ENCODE measurements at regions not wholly inside any gene's neighbourhood (a gene's known extent, or its start where the extent isn't known, plus 50 kb on each side); places are given as distances from the start of the nearest gene placed in this dataset.

- ChIA-PET CTCF (no interaction called here), POLR2A (no interaction called here)
- no peak overlapping the region for H3K4me3 ChIP-seq (ENCODE audit: low read depth, low read length)
- DNase-seq (ENCODE audit: low read depth, low spot score), result no peak
- H3K27me3 ChIP-seq (ENCODE audit: control insufficient read depth, insufficient read depth, low read length), result no peaks in the 10 kb centered on the region
- H3K9me3 ChIP-seq (ENCODE audit: control insufficient read depth, insufficient read depth, low read length), result peaks cover 42% of the 10 kb centered on the region
- H3K27ac ChIP-seq (ENCODE audit: low read depth, low read length), result no peak overlapping the region
- TF ChIP-seq, protein P1, sequence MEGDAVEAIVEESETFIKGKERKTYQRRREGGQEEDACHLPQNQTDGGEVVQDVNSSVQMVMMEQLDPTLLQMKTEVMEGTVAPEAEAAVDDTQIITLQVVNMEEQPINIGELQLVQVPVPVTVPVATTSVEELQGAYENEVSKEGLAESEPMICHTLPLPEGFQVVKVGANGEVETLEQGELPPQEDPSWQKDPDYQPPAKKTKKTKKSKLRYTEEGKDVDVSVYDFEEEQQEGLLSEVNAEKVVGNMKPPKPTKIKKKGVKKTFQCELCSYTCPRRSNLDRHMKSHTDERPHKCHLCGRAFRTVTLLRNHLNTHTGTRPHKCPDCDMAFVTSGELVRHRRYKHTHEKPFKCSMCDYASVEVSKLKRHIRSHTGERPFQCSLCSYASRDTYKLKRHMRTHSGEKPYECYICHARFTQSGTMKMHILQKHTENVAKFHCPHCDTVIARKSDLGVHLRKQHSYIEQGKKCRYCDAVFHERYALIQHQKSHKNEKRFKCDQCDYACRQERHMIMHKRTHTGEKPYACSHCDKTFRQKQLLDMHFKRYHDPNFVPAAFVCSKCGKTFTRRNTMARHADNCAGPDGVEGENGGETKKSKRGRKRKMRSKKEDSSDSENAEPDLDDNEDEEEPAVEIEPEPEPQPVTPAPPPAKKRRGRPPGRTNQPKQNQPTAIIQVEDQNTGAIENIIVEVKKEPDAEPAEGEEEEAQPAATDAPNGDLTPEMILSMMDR (IDR thresholded peaks at IDR 0.05; ENCODE audit: low read depth, low read length), result no peak
Measured at GRCh38 chr12:73072214-73072613, 800.0 kb downstream of the TRHDE start.

GRCh38 chr12:73076760-73077159 is 804.6 kb downstream of the TRHDE start:
- TF ChIP-seq, protein P1 (IDR thresholded peaks at IDR 0.05; ENCODE audit: low read depth, low read length), result no peak
- no peak overlapping the region for H3K27ac ChIP-seq (ENCODE audit: low read depth, low read length)
- CTCF ChIA-PET, result no interaction called here
- DNase-seq (ENCODE audit: low read depth, low spot score), result no peak
- peaks cover 29% of the 10 kb centered on the region; the same call in 1 of the 2 replicates for H3K9me3 ChIP-seq (ENCODE audit: control insufficient read depth, insufficient read depth, low read length)
- H3K4me3 ChIP-seq (ENCODE audit: low read depth, low read length), result no peak overlapping the region
- POLR2A ChIA-PET, result no interaction called here
- H3K27me3 ChIP-seq (ENCODE audit: control insufficient read depth, insufficient read depth, low read length), result no peaks in the 10 kb centered on the region

DNA sequence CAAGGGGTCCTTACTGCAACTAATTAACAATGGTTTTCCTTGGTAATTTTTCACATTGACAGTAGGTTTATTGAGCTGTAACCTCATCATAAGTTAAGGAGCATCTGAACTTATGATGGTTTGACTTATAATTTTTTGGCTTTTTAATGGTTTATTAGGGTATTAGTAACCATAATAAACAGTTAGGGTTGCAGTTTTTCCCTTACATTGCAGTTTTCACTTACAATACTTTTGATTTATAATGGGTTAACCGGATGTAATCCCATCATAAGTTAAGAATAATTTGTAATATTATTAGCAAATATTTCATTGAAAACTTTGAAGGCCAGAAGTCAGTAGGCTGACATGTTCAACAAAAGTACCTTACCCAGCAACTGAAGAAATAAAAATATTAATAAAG is 811.6 kb downstream of the TRHDE start:
- TF ChIP-seq, protein P1 (IDR thresholded peaks at IDR 0.05; ENCODE audit: low read depth, low read length), result no peak
- H3K4me3 ChIP-seq (ENCODE audit: low read depth, low read length), result no peak overlapping the region
- no peak overlapping the region for H3K27ac ChIP-seq (ENCODE audit: low read depth, low read length)
- peaks cover 6% of the 10 kb centered on the region; the same call in 1 of the 2 replicates for H3K9me3 ChIP-seq (ENCODE audit: control insufficient read depth, insufficient read depth, low read length)
- H3K27me3 ChIP-seq (ENCODE audit: control insufficient read depth, insufficient read depth, low read length), result no peaks in the 10 kb centered on the region
- DNase-seq (ENCODE audit: low read depth, low spot score), result no peak
- ChIA-PET POLR2A (no interaction called here), CTCF (no interaction called here)

DNA sequence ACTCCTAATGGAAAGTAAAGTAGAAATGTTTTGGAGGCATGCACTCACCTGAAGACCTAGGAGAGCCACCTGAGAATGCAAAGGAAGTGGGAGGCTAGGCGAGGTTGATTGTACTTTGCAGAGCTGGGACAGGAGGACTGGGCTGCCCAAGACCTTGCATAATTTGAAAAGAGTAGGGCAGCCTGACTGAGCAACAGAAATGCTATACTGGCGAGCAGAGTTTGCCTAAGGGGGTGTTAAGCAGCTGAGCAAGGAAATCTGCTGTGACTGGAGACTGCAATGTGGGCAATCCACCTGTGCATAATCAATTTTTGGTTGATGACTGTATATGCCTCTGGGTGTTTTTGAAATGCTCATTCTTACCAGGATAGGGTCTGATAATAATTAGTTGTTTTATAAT is 834.1 kb downstream of the TRHDE start:
- Histone ChIP-seq H3K9me3 (ENCODE audit: control insufficient read depth, insufficient read depth, low read length) (peaks cover 4% of the 10 kb centered on the region; the same call in 1 of the 2 replicates), H3K27ac (ENCODE audit: low read depth, low read length) (no peak overlapping the region), H3K27me3 (ENCODE audit: control insufficient read depth, insufficient read depth, low read length) (no peaks in the 10 kb centered on the region), H3K4me3 (ENCODE audit: low read depth, low read length) (no peak overlapping the region)
- POLR2A ChIA-PET, result no interaction called here
- no peak for DNase-seq (ENCODE audit: low read depth, low spot score)
- TF ChIP-seq, protein P1 (IDR thresholded peaks at IDR 0.05; ENCODE audit: low read depth, low read length), result no peak
- CTCF ChIA-PET, result no interaction called here

GRCh38 chr12:73106896-73107295 is 834.7 kb downstream of the TRHDE start:
- Histone ChIP-seq H3K4me3 (ENCODE audit: low read depth, low read length) (no peak overlapping the region), H3K27ac (ENCODE audit: low read depth, low read length) (no peak overlapping the region), H3K9me3 (ENCODE audit: control insufficient read depth, insufficient read depth, low read length) (peaks cover 4% of the 10 kb centered on the region; the same call in 1 of the 2 replicates), H3K27me3 (ENCODE audit: control insufficient read depth, insufficient read depth, low read length) (no peaks in the 10 kb centered on the region)
- CTCF ChIA-PET, result no interaction called here
- TF ChIP-seq, protein P1 (IDR thresholded peaks at IDR 0.05; ENCODE audit: low read depth, low read length), result no peak
- POLR2A ChIA-PET, result no interaction called here
- no peak for DNase-seq (ENCODE audit: low read depth, low spot score)

Data from AG04450 (cell line).